ENCODE measurements at regions not wholly inside any gene's neighbourhood (a gene's known extent, or its start where the extent isn't known, plus 50 kb on each side); places are given as distances from the start of the nearest gene placed in this dataset.
A peak's percentile ranks its signal among the peaks of the same experiment; 100 is the strongest.

- DNase-seq (ENCODE audit: low read depth in 4 of 4, low spot score in 3 of 4) = no peak
Measured at GRCh38 chr16:56140645-56141044, 50.6 kb upstream of the GNAO1 start.

DNA sequence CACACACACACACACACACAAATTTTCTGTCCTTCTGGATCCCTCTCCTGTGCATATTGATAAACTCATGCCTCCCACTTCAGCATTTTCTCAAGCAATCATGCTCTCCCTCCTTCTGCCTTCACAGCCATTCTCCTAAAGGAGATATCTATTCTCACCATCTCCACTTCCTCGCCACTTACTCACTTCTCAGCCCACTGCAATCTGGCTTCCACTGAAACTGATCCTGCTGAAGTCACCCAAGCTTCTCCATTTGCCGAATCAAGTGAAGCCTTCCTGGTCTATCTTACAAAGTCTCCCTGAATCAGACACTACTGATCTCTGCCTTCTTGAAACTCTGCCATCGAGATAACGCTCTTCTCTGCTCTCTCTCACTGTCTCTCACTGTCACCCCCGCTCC, 54.0 kb upstream of the GNAO1 start:
- DNase-seq (ENCODE audit: low read depth in 4 of 4, low spot score in 3 of 4) = no peak

GRCh38 chr16:56136256-56136655, 55.0 kb upstream of the GNAO1 start:
- DNase-seq (ENCODE audit: low read depth in 4 of 4, low spot score in 3 of 4) = no peak

DNA sequence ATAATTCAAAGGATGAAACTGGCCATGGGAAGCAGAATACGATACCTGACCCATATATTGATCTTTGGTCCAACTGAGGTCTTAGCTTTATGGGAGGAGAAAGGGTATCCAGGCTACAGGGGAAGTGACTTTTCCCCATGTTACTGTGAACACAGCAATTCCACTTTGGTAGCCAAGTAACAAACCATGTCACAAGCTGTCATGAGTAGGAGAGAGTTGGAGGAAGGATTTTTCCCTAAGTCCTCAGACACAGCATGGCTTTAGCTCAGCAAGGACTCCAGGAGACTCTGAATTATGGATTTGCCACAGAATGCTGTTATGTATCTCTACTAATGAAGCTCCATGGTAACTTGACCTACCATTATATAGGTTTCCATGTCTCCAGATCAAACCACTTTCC, 56.5 kb upstream of the GNAO1 start:
- no peak for DNase-seq (ENCODE audit: low read depth in 4 of 4, low spot score in 3 of 4)

DNA sequence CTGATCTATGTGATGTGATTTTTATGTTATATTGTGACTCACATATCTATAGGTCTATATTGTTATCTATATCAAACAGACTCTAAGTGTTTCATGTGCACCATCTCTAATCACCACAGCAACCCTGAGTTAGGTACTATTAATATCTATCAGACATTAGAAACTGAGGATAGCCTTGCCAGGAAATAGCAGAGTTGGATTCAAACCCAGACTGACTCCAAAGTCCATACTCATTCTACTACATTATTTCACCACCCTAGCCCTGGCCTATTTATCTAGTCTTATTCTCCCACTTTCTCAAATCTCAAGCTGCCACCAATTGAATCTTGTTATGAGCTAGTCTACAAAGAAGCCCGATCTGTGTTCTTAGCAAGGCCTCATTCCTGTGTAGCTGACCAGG, 65.4 kb upstream of the GNAO1 start:
- DNase-seq (ENCODE audit: low read depth in 4 of 4, low spot score in 3 of 4) = no peak

DNA sequence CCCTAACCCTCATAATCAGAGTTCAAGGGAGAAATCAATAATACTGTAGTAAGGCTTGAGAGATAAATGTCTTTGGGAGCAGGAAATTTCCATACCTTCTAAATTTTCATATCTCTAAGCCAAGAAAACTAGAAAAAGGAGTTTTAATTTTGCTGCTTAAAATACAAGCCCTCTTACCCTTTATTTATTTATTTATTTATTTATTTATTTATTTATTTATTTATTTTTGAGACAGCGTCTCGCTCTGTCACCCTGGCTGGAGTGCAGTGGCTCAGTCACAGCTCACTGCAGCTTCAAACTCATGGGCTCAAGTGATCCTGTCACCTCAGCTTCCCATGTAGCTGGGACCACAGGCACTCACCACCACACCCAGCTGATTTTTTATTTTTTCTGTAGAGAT, 69.0 kb upstream of the GNAO1 start:
- DNase-seq (ENCODE audit: low read depth in 4 of 4, low spot score in 3 of 4) = no peak

GRCh38 chr16:56121156-56121500, 70.2 kb upstream of the GNAO1 start:
- DNase-seq (ENCODE audit: low read depth in 4 of 4, low spot score in 3 of 4) = no peak

GRCh38 chr16:56120447-56121155, 70.7 kb upstream of the GNAO1 start:
- DNase-seq (ENCODE audit: low read depth in 4 of 4, low spot score in 3 of 4) = no peak

DNA sequence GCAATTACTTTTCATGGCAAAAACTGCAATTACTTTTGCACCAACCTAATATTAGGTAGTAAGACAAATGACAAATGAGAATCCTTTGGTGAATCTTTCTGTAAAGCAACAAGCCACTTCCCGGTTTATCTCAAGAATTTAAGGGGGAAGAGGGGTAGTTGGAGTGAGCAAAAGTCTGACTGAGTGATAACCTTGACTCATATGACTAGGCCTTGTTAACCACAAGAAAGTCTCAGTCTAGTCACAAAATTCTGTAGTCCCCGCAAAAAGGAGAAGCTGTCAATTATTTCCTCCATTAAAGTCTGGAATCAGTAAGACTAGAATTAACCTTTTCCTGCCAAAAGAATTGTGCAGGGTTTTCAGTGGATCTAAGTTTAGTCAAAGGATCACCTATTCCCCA, 72.2 kb upstream of the GNAO1 start:
- DNase-seq (ENCODE audit: low read depth in 4 of 4, low spot score in 3 of 4) = no peak

GRCh38 chr16:56116577-56116964, 74.7 kb upstream of the GNAO1 start:
- no peak for DNase-seq (ENCODE audit: low read depth in 4 of 4, low spot score in 3 of 4)

DNA sequence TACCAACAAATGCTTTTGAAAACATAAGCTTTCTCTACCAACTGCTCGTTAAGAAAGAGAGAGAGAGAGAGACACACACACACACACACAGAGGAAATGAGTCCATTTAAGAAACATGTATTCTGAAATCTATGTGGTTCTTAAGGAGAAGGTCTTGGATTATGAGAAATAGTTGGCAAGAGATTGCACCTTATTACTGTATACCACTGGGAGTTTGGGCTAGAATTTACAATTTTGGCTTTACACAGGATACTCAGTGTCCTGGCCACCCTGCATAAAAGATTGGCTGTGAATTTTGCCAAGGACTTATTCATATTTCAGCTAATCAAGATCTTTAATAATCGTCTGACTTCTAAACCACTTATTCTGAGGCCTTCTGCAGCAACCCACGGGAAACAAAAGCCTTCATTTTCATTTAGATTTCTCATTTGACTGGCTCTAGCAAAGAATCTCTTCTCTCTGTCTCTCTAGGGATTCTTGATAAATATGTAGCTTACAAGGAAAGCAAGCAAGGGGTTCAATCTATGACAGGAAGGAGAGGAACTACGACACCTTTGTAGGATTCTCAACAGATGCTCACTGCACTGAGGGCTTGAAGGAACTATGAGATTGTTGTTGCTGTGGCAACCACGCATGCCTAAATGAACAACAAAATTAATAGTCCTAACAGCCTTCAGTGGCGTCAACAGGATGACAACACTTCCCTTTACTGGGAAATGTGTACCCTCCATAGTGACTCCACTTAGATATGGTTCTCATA, 75.3 kb upstream of the GNAO1 start:
- no peak for DNase-seq (ENCODE audit: low read depth in 4 of 4, low spot score in 3 of 4)

DNA sequence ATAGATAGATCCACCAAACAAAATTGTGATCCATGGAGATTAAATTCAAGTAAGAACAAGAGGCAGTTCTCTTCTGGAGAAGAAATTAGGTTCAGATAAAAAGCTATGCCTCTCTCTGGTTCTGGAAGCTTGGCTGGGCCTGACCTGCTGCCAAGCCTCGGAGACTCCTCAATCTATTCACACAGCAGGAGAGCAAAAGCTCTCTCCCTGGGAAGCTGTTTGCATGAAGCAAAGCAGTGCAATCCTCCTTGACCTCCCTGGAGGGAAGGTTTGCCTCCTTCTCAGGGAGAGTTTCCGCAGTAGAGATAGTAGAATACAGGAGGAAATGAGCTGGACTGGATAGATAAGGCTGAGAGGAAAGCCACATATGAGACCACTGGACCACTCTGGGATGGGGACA, 78.1 kb upstream of the GNAO1 start:
- DNase-seq (ENCODE audit: low read depth in 4 of 4, low spot score in 3 of 4) = no peak

GRCh38 chr16:56111100-56111499, 80.2 kb upstream of the GNAO1 start:
- DNase-seq (ENCODE audit: low read depth in 4 of 4, low spot score in 3 of 4) = no peak

GRCh38 chr16:56109994-56110393, 81.3 kb upstream of the GNAO1 start:
- no peak for DNase-seq (ENCODE audit: low read depth in 4 of 4, low spot score in 3 of 4)

DNA sequence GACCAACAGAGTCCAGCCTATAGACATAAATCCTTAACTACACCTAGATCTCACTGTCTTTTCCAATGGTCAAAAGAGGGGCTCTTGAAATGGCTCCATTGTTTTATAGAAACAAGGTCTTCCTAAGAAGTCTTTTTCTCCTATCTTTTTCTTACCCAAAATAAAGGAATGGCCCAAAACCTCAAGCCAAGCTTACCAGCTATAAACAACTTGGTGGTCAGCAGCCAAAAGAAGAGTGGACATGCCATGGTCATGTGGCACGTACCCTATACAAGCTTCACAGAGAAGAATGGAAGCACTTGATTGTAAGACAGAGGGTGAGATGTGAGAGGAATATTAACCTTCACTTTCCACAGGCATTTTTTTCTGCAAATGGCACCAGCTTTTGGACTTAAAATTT, 82.1 kb upstream of the GNAO1 start:
- DNase-seq (ENCODE audit: low read depth in 4 of 4, low spot score in 3 of 4) = no peak

DNA sequence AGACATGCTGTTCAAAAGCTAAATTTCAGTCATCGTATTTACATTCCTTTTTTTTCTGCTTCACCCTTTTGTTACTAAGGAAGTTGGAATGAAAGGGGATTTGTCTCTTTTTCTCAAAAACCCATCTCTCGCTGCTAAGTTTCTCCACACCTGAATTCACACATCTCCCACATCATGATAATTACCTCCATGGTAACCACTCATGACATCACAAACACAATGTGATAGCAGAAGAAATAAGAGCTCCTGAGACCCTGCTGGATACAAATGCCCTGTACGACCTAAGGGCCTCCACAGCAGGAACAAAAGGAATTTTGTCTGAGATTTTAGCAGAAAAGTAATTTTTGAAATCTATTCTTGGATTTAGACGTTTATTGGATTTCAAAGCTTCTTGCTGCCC, 82.6 kb upstream of the GNAO1 start:
- no peak for DNase-seq (ENCODE audit: low read depth in 4 of 4, low spot score in 3 of 4)

GRCh38 chr16:56108056-56108471, 83.2 kb upstream of the GNAO1 start:
- DNase-seq (ENCODE audit: low read depth in 4 of 4, low spot score in 3 of 4) = no peak

GRCh38 chr16:56106527-56106926, 84.8 kb upstream of the GNAO1 start:
- DNase-seq (ENCODE audit: low read depth in 4 of 4, low spot score in 3 of 4) = no peak

GRCh38 chr16:56102906-56103305, 88.4 kb upstream of the GNAO1 start:
- no peak for DNase-seq (ENCODE audit: low read depth in 4 of 4, low spot score in 3 of 4)

- peak in 3 of 4 donors; percentile 55 to 70 (median 60) for DNase-seq (ENCODE audit: low read depth in 4 of 4, low spot score in 3 of 4)
Measured at GRCh38 chr16:56102183-56102686, 89.1 kb upstream of the GNAO1 start.

GRCh38 chr16:56101480-56101879, 89.8 kb upstream of the GNAO1 start:
- no peak for DNase-seq (ENCODE audit: low read depth in 4 of 4, low spot score in 3 of 4)

DNA sequence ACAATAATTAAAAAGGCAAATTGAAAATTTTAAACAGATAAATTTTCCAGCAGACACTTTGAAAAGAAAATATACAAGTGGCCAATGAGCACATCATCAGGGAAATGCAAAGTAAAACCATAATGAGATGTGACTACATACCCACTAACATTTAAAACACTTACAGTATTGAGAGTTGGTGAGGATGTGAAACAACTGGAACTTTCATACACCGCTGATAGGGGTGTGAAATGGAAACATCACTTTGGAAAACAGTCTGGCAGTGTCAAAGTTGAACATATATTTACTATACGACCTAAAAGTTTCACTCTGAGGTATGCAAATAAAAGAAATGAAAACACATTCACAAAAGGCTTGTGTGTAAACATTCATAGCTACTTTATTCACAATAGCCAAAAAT, 94.0 kb upstream of the GNAO1 start:
- DNase-seq (ENCODE audit: low read depth in 4 of 4, low spot score in 3 of 4) = no peak

All from right renal pelvis (tissue), 4 donors.